HEK293 (cell line): ENCODE measurements at regions not wholly inside any gene's neighbourhood (a gene's known extent, or its start where the extent isn't known, plus 50 kb on each side); places are given as distances from the start of the nearest gene placed in this dataset.

Source experiments
- CTCF ChIA-PET: fragments of 350-600 bp; formaldehyde crosslinking; extraction: SDS; loops from one replicate; lab custom pipeline; 2021; ENCODE audit warnings: antibody characterized with exemption; lab: Yijun Ruan, JAX
- POLR2A ChIA-PET: fragments of 300-600 bp; formaldehyde crosslinking; extraction: SDS; loops from one replicate; lab custom pipeline; 2020; ENCODE audit warnings: antibody characterized with exemption, inconsistent platforms; lab: Yijun Ruan, JAX
- H3K27ac ChIP-seq: fragments of 200-500 bp; sonication (Bioruptor generic); 2 replicates; pipeline ENCODE4 v1.5.1; 2014; ENCODE audit warnings: low read depth, low read length, control low read depth, inconsistent platforms; ENCODE audit errors: extremely low read depth
- H3K36me3 ChIP-seq, 2 experiments: fragments of 200-500 bp in 1 of 2; sonication (Bioruptor generic) in 1 of 2; 1 replicate in 1 of 2; 2 replicates in 1 of 2; pipeline ENCODE4 v1.5.1; 2014 to 2017; ENCODE audit warnings: inconsistent platforms in 2 of 2, low read length in 2 of 2; ENCODE audit not compliant: control insufficient read depth in 2 of 2, insufficient read depth in 1 of 2
- H3K4me1 ChIP-seq: fragments of 200-500 bp; sonication (Bioruptor generic); 2 replicates; pipeline ENCODE4 v1.5.1; 2014; ENCODE audit warnings: mild to moderate bottlenecking, low read length, inconsistent platforms; ENCODE audit not compliant: control insufficient read depth, insufficient read depth
- H3K4me3 ChIP-seq: 2 replicates; pipeline ENCODE4 v1.5.1; 2011; ENCODE audit warnings: low read depth, mild to moderate bottlenecking, control low read depth, low read length, moderate library complexity
- H3K9me3 ChIP-seq: fragments of 200-500 bp; sonication (Bioruptor generic); 2 replicates; pipeline ENCODE4 v1.5.1; 2014; ENCODE audit warnings: low read depth, low read length, inconsistent platforms; ENCODE audit not compliant: control insufficient read depth, insufficient read depth
- GLIS2 ChIP-seq: fragments of 450-650 bp; formaldehyde crosslinking; IDR thresholded peaks from 2 replicates; pipeline ENCODE4 v1.5.1; 2016; ENCODE audit warnings: missing biosample characterization, missing genetic modification characterization
- HIC1 ChIP-seq: fragments of 450-650 bp; formaldehyde crosslinking; IDR thresholded peaks from 2 replicates; pipeline ENCODE4 v1.5.1; 2016; ENCODE audit warnings: missing biosample characterization, missing genetic modification characterization
- MYNN ChIP-seq: fragments of 450-650 bp; formaldehyde crosslinking; IDR thresholded peaks from 2 replicates; pipeline ENCODE4 v1.5.1; 2016; ENCODE audit warnings: missing biosample characterization, missing genetic modification characterization, borderline replicate concordance
- REPIN1 ChIP-seq: fragments of 450-650 bp; formaldehyde crosslinking; IDR thresholded peaks from 2 replicates; pipeline ENCODE4 v1.5.1; 2017; ENCODE audit warnings: missing biosample characterization, missing genetic modification characterization, low read depth
- ZNF114 ChIP-seq: fragments of 450-650 bp; formaldehyde crosslinking; IDR thresholded peaks from 2 replicates; pipeline ENCODE4 v1.5.0; 2017; ENCODE audit warnings: missing biosample characterization, missing genetic modification characterization
- ZNF140 ChIP-seq: fragments of 450-650 bp; formaldehyde crosslinking; IDR thresholded peaks from 2 replicates; pipeline ENCODE4 v1.5.1; 2016; ENCODE audit warnings: missing biosample characterization, missing genetic modification characterization
- ZNF18 ChIP-seq: fragments of 450-650 bp; formaldehyde crosslinking; IDR thresholded peaks from 2 replicates; pipeline ENCODE4 v1.5.1; 2016; ENCODE audit warnings: missing biosample characterization, missing genetic modification characterization
- ZNF214 ChIP-seq: fragments of 450-650 bp; formaldehyde crosslinking; IDR thresholded peaks from 2 replicates; pipeline ENCODE4 v1.5.1; 2017; ENCODE audit warnings: missing biosample characterization, mild to moderate bottlenecking, missing genetic modification characterization, borderline replicate concordance
- ZNF280C ChIP-seq: fragments of 450-650 bp; formaldehyde crosslinking; IDR thresholded peaks from 2 replicates; pipeline ENCODE4 v1.5.1; 2016; ENCODE audit warnings: missing biosample characterization, missing genetic modification characterization
- ZNF513 ChIP-seq: fragments of 450-650 bp; IDR thresholded peaks from 2 replicates; pipeline ENCODE4 v1.5.1; 2018; ENCODE audit warnings: missing biosample characterization, missing genetic modification characterization
- ZNF544 ChIP-seq: fragments of 450-650 bp; formaldehyde crosslinking; IDR thresholded peaks from 2 replicates; pipeline ENCODE4 v1.5.0; 2017; ENCODE audit warnings: missing biosample characterization, missing genetic modification characterization
- ZNF596 ChIP-seq: fragments of 450-650 bp; IDR thresholded peaks from 2 replicates; pipeline ENCODE4 v1.5.0; 2018; ENCODE audit warnings: missing biosample characterization, mild to moderate bottlenecking, missing genetic modification characterization, moderate library complexity
- ZNF600 ChIP-seq: fragments of 450-650 bp; formaldehyde crosslinking; IDR thresholded peaks from 2 replicates; pipeline ENCODE4 v1.5.1; 2016; ENCODE audit warnings: missing biosample characterization, missing genetic modification characterization
- ZNF658 ChIP-seq: fragments of 450-650 bp; formaldehyde crosslinking; IDR thresholded peaks from 2 replicates; pipeline ENCODE4; 2016; ENCODE audit warnings: missing biosample characterization, missing genetic modification characterization
- ZNF776 ChIP-seq: fragments of 450-650 bp; formaldehyde crosslinking; IDR thresholded peaks from 2 replicates; pipeline ENCODE4 v1.5.0; 2017; ENCODE audit warnings: missing biosample characterization, missing genetic modification characterization, borderline replicate concordance
- ZNF777 ChIP-seq: fragments of 450-650 bp; formaldehyde crosslinking; IDR thresholded peaks from 2 replicates; pipeline ENCODE4 v1.5.1; 2017; ENCODE audit warnings: missing biosample characterization, missing genetic modification characterization, borderline replicate concordance
- ZSCAN18 ChIP-seq: fragments of 450-650 bp; formaldehyde crosslinking; IDR thresholded peaks from 2 replicates; pipeline ENCODE4 v1.5.1; 2016; ENCODE audit warnings: missing biosample characterization, missing genetic modification characterization
- ZXDB ChIP-seq: fragments of 450-650 bp; formaldehyde crosslinking; IDR thresholded peaks from 2 replicates; pipeline ENCODE4 v1.5.1; 2016; ENCODE audit warnings: missing biosample characterization, missing genetic modification characterization

- no peak for TF ChIP-seq ZNF544 (tag by site-specific recombination)
- no peak for TF ChIP-seq ZNF600 (tag by site-specific recombination)
- no peak for TF ChIP-seq GLIS2 (tag by site-specific recombination)
- TF ChIP-seq REPIN1 (tag by site-specific recombination), result no peak
- TF ChIP-seq ZNF280C (tag by site-specific recombination), result no peak
- TF ChIP-seq ZNF658 (tag by site-specific recombination), result no peak
- TF ChIP-seq ZNF114 (tag by site-specific recombination), result no peak
- no peak for TF ChIP-seq ZNF18 (tag by site-specific recombination)
- TF ChIP-seq ZSCAN18, result no peak
- no peak for TF ChIP-seq ZNF140
- no peak for TF ChIP-seq HIC1
- TF ChIP-seq MYNN (tag by site-specific recombination), result no peak
- no peak for TF ChIP-seq ZXDB (tag by site-specific recombination)
- TF ChIP-seq ZNF776 (tag by site-specific recombination), result no peak
- no peak for TF ChIP-seq ZNF596 (tag by site-specific recombination)
- no peak for TF ChIP-seq ZNF513
- no peak for TF ChIP-seq ZNF777
- no peak for TF ChIP-seq ZNF214 (tag by site-specific recombination)
- CTCF ChIA-PET, result interaction anchor here (0.6 to 1.2 kb wide), 2 partner anchors 108 to 122 kb away, joined by 3 to 4 read pairs; no protein-coding TSS in a partner anchor
- Histone ChIP-seq H3K4me3 (no peak overlapping the region), H3K27ac (no peak overlapping the region), H3K4me1 (peaks cover 23% of the 10 kb centered on the region), H3K9me3 (no peaks in the 10 kb centered on the region), H3K36me3 (no peaks in the 10 kb centered on the region)
- POLR2A ChIA-PET, result no interaction called here
These were observed 70.2 kb downstream of the DACT1 start for GRCh38 chr14:58707949-58708348.
